Heart left ventricle (tissue), 13 donors: ENCODE measurements at regions not wholly inside any gene's neighbourhood (a gene's known extent, or its start where the extent isn't known, plus 50 kb on each side); places are given as distances from the start of the nearest gene placed in this dataset.

ENCODE experiments used
- CTCF ChIP-seq, 12 donors: fragments of 200-600 bp; sonication (generic) in 4 of 12; IDR thresholded peaks; one replicate each; pipeline versions ENCODE4 v1.5.0 to v1.8.0; 2018 to 2022; ENCODE audit warnings: antibody characterized with exemption in 12 of 12, mild to moderate bottlenecking in 5 of 12
- POLR2A ChIP-seq, 2 donors: fragments of 450-650 bp; IDR thresholded peaks; one replicate each; pipeline ENCODE4 v1.6.1; 2017; ENCODE audit warnings: antibody characterized with exemption in 2 of 2, mild to moderate bottlenecking in 2 of 2, moderate library complexity in 2 of 2
- donor health status: ischemic (EF 13 %, LVEDD 7.1; RV severe dilation, severe dysfunction).
- donor health status: DM: no; HTN: yes; CAD: no.
- donor health status: DM: no; HTN: no; CAD: no.
- donor health status: ischemic (EF 25% LVEDD 6.9; RV normal size, moderate dysfunction).
- donor health status: ischemic (EF 25% LVEDD 5.7; RV mildly dilated, moderate dysfunction).
- donor health status: ischemic (EF 35%, LVEDD 5.7; RV mildly dilated, moderate dysfunction).
- donor health status: nonischemic (EF 11% LVEDD 7.7; RV severe dilation, severe dysfunction).
- donor health status: DM: yes; HTN: yes; CAD: no.
- donor health status: PGD.
- donor health status: ischemic (EF 29% LVEDD 5.4; RV normal size, mild dysfunction).
- donor health status: nonischemic (EF 23%, LVEDD 6.1; RV moderate dilation, normal function).

- no peak for TF ChIP-seq CTCF (IDR thresholded peaks at IDR 0.05)
- TF ChIP-seq POLR2A (IDR thresholded peaks at IDR 0.05) = no peak
These were observed 890.2 kb downstream of the FSTL5 start for GRCh38 chr4:161273607-161274006.
